Stomach (tissue), 8 donors: ENCODE measurements at regions not wholly inside any gene's neighbourhood (a gene's known extent, or its start where the extent isn't known, plus 50 kb on each side); places are given as distances from the start of the nearest gene placed in this dataset.

Experiments used
- DNase-seq, 2 donors: peaks; one replicate each; pipeline versions ENCODE4 v3.0.0 to v3.0.0-alpha.2; 2013 to 2019
- H3K27ac ChIP-seq, 5 donors: fragments of 200-600 bp in 4 of 5; sonication (generic) in 4 of 5; one replicate each; pipeline ENCODE4 v1.5.1; 2013 to 2019; ENCODE audit warnings: mild to moderate bottlenecking in 1 of 5, moderate library complexity in 1 of 5
- H3K27me3 ChIP-seq, 3 donors: fragments of 200-600 bp; sonication (generic); one replicate each; pipeline ENCODE4 v1.5.1; 2017 to 2019; ENCODE audit warnings: mixed run types in 1 of 3
- H3K36me3 ChIP-seq, 4 donors: fragments of 200-600 bp; sonication (generic); 1 replicate in 3 of 4; 2 replicates in 1 of 4; pipeline ENCODE4 v1.5.1; 2016 to 2019
- H3K4me1 ChIP-seq, 4 donors: fragments of 200-600 bp; sonication (generic); one replicate each; pipeline ENCODE4 v1.5.1; 2016 to 2019
- H3K4me3 ChIP-seq, 4 donors: fragments of 200-600 bp; sonication (generic) in 3 of 4; one replicate each; pipeline ENCODE4 v1.5.1; 2016 to 2019; ENCODE audit warnings: mild to moderate bottlenecking in 1 of 4
- H3K9me3 ChIP-seq, 4 donors: fragments of 200-600 bp; sonication (generic); one replicate each; pipeline ENCODE4 v1.5.1; 2016 to 2019
- EP300 ChIP-seq: sonication (generic); formaldehyde crosslinking; IDR thresholded peaks from one replicate; pipeline ENCODE4 v1.6.1; 2017; ENCODE audit warnings: antibody characterized with exemption
- POLR2A ChIP-seq, 4 donors: fragments of 450-650 bp; IDR thresholded peaks; one replicate each; pipeline ENCODE4 v1.6.1; 2016; ENCODE audit warnings: antibody characterized with exemption in 4 of 4, control low read depth in 2 of 4, mild to moderate bottlenecking in 1 of 4, moderate library complexity in 1 of 4
- POLR2AphosphoS5 ChIP-seq, 3 donors: sonication (generic); formaldehyde crosslinking; IDR thresholded peaks; one replicate each; pipeline ENCODE4 v1.6.1; 2016; ENCODE audit warnings: antibody characterized with exemption in 3 of 3
- WGBS, 5 donors: extraction: QIAGEN DNeasy Blood & Tissue Kit in 3 of 5; methylation state at CpG; one replicate each; pipeline versions ENCODE4 v1.1.5 to v1.1.7; 2013 to 2018; 5-methylcytosine and 5-hydroxymethylcytosine counted together
- intact Hi-C: fragments of 100-400 bp; cut with DNase I; formaldehyde crosslinking; loops from one replicate; pipeline ENCODE4 v1.15.1; 2023; ENCODE audit warnings: low total_unique reads
- TF ChIP-seq, protein P1 (sequence below), 7 experiments: fragments of 450-650 bp in 4 of 7; fragments of 200-600 bp in 3 of 7; sonication (generic) in 3 of 7; IDR thresholded peaks; one replicate each; pipeline ENCODE4 v1.5.1; 2016 to 2019; ENCODE audit warnings: antibody characterized with exemption in 7 of 7, control low read depth in 2 of 7, mild to moderate bottlenecking in 1 of 7
- donor health status: healthy with polysubstance abuse.
- donor health status: Bipolar disorder and iron deficiency.
- donor health status: healthy.

DNA sequence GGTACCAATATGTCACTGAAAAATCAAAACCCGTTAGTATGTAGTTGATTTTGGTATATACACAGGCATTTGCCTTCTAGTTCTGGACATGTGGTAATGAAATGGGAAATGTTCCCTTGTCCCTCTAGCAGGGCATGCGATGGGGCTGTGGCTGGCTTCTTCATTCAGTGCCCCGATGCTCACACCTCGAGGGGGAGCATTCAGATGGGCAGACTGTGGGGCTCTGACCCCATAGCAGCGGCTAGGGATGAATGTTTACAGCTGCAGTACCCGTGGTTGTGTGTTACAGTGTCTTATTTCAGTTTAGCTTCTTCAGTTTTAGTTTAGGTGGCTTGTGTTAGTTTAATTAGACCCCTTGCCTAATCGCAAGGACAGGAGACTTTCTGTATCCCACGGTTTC, 1741.0 kb upstream of the PCDH10 start:
- DNase-seq: no peak
- no peak for TF ChIP-seq EP300
- no peak for TF ChIP-seq POLR2A (IDR thresholded peaks at IDR 0.05)
- TF ChIP-seq, protein P1, sequence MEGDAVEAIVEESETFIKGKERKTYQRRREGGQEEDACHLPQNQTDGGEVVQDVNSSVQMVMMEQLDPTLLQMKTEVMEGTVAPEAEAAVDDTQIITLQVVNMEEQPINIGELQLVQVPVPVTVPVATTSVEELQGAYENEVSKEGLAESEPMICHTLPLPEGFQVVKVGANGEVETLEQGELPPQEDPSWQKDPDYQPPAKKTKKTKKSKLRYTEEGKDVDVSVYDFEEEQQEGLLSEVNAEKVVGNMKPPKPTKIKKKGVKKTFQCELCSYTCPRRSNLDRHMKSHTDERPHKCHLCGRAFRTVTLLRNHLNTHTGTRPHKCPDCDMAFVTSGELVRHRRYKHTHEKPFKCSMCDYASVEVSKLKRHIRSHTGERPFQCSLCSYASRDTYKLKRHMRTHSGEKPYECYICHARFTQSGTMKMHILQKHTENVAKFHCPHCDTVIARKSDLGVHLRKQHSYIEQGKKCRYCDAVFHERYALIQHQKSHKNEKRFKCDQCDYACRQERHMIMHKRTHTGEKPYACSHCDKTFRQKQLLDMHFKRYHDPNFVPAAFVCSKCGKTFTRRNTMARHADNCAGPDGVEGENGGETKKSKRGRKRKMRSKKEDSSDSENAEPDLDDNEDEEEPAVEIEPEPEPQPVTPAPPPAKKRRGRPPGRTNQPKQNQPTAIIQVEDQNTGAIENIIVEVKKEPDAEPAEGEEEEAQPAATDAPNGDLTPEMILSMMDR (IDR thresholded peaks at IDR 0.05): no peak
- no peak for TF ChIP-seq POLR2AphosphoS5 (IDR thresholded peaks at IDR 0.05)
- H3K4me1 ChIP-seq: no peaks in the 10 kb centered on the region
- no peak overlapping the region for H3K27ac ChIP-seq
- no peaks in the 10 kb centered on the region for H3K27me3 ChIP-seq
- intact Hi-C loops: no loop called here
- H3K9me3 ChIP-seq: peaks cover 0 to 12% (median 3%) of the 10 kb centered on the region in 4 donors
- H3K36me3 ChIP-seq: no peaks in the 10 kb centered on the region
- 69 to 78% (median 75%) methylated on average over 8 of the region's 8 CpGs for WGBS, 5 donors
- no peak overlapping the region for H3K4me3 ChIP-seq

DNA sequence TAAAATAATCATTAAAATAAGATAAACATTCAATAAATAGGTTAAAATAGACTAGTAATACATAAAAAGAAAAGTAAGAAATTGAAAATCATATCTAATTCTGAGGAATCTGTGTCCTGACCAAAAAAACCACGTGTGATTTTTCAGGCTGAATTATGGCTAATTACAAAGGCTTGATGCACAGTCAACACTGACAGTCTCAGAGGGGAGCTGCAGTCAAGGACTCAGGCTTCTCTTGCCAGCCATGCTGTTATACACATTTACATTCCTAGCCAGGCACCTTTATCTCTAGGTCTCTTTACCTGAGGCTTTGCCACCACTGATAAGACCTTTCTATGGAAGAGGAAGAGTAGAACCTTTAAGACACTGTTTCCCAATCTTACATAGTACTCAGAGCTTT, 1737.7 kb upstream of the PCDH10 start:
- intact Hi-C loops: no loop called here
- Histone ChIP-seq H3K27me3 (no peaks in the 10 kb centered on the region), H3K4me3 (no peak overlapping the region), H3K4me1 (no peaks in the 10 kb centered on the region), H3K36me3 (no peaks in the 10 kb centered on the region), H3K27ac (no peak overlapping the region), H3K9me3 (peaks cover 0 to 20% (median 0%) of the 10 kb centered on the region in 4 donors)
- 59 to 80% (median 71%) methylated on average over 1 of the region's 1 CpG for WGBS, 5 donors
- TF ChIP-seq POLR2AphosphoS5 (IDR thresholded peaks at IDR 0.05) (no peak), POLR2A (IDR thresholded peaks at IDR 0.05) (no peak), EP300 (no peak)
- TF ChIP-seq, protein P1 (IDR thresholded peaks at IDR 0.05): no peak
- no peak for DNase-seq

GRCh38 chr4:131419147-131419546, 1729.9 kb upstream of the PCDH10 start:
- DNase-seq: no peak
- TF ChIP-seq, protein P1 (IDR thresholded peaks at IDR 0.05): no peak
- no peak for TF ChIP-seq POLR2AphosphoS5 (IDR thresholded peaks at IDR 0.05)
- no peak for TF ChIP-seq EP300
- no peak for TF ChIP-seq POLR2A (IDR thresholded peaks at IDR 0.05)
- Histone ChIP-seq H3K4me1 (no peaks in the 10 kb centered on the region), H3K27me3 (no peaks in the 10 kb centered on the region), H3K27ac (no peak overlapping the region), H3K36me3 (no peaks in the 10 kb centered on the region), H3K9me3 (peaks cover 0 to 15% (median 0%) of the 10 kb centered on the region in 4 donors), H3K4me3 (no peak overlapping the region)
- intact Hi-C loops: no loop called here
- 62 to 69% (median 63%) methylated on average over 3 of the region's 3 CpGs for WGBS, 5 donors

GRCh38 chr4:131426023-131426758, 1722.9 kb upstream of the PCDH10 start:
- intact Hi-C loops: no loop called here

More at GRCh38 chr4:131426023-131426758, 1722.9 kb upstream of the PCDH10 start:
- TF ChIP-seq POLR2AphosphoS5 (IDR thresholded peaks at IDR 0.05) (no peak), EP300 (no peak), POLR2A (IDR thresholded peaks at IDR 0.05) (no peak)
- TF ChIP-seq, protein P1 (IDR thresholded peaks at IDR 0.05): no peak
- no peaks in the 10 kb centered on the region for H3K4me1 ChIP-seq
- peaks cover 0 to 4% (median 0%) of the 10 kb centered on the region in 4 donors for H3K9me3 ChIP-seq
- H3K4me3 ChIP-seq: no peak overlapping the region
- H3K27ac ChIP-seq: no peak overlapping the region
- no peak for DNase-seq
- 77 to 91% (median 85%) methylated on average over 3 of the region's 3 CpGs for WGBS, 5 donors
- no peaks in the 10 kb centered on the region for H3K36me3 ChIP-seq
- H3K27me3 ChIP-seq: no peaks in the 10 kb centered on the region
